HL-60 (cell line): ENCODE measurements at regions not wholly inside any gene's neighbourhood (a gene's known extent, or its start where the extent isn't known, plus 50 kb on each side); places are given as distances from the start of the nearest gene placed in this dataset.
"Not testable (repeated sequence)": the region's sequence is repeated elsewhere in the genome, so short reads cannot be mapped to it uniquely, and the experiment has no call there.

Experiments used
- DNase-seq, 2 experiments: peaks; one replicate each; pipeline ENCODE4 v3.0.0-alpha.2; 2010 to 2020; ENCODE audit warnings: low read depth in 1 of 2, low spot score in 1 of 2
- H3K27ac ChIP-seq: fragments of 250-450 bp; sonication (Bioruptor Pico); replicated peaks from 2 replicates; pipeline ENCODE4 v1.5.1; 2020; ENCODE audit warnings: mild to moderate bottlenecking, moderate library complexity
- H3K27me3 ChIP-seq: fragments of 250-450 bp; sonication (Bioruptor Pico); 2 replicates; pipeline ENCODE4 v1.5.1; 2021; ENCODE audit warnings: mild to moderate bottlenecking, moderate library complexity; ENCODE audit not compliant: insufficient read depth, poor library complexity, severe bottlenecking
- H3K4me3 ChIP-seq: replicated peaks from 2 replicates; pipeline ENCODE4 v1.5.1; 2011; ENCODE audit warnings: mild to moderate bottlenecking, control low read depth, low read length; ENCODE audit not compliant: insufficient read depth
- GABPA ChIP-seq: IDR thresholded peaks from 2 replicates; pipeline ENCODE4 v1.6.1; 2012; ENCODE audit warnings: low read depth
- POLR2AphosphoS5 ChIP-seq: IDR thresholded peaks from 2 replicates; pipeline ENCODE4 v1.6.1; 2012; ENCODE audit warnings: low read depth
- SPI1 ChIP-seq: IDR thresholded peaks from 2 replicates; pipeline ENCODE4 v1.6.1; 2012; ENCODE audit warnings: low read depth, mild to moderate bottlenecking, borderline replicate concordance
- TF ChIP-seq, protein P1 (sequence below): IDR thresholded peaks from one replicate; pipeline ENCODE4 v1.5.1; 2011; ENCODE audit warnings: low read length, control low read depth, inconsistent platforms; ENCODE audit not compliant: insufficient read depth
- TF ChIP-seq, protein P2 (sequence below): IDR thresholded peaks from 2 replicates; pipeline ENCODE4 v1.6.1; 2012; ENCODE audit warnings: low read depth; ENCODE audit not compliant: insufficient replicate concordance

DNA sequence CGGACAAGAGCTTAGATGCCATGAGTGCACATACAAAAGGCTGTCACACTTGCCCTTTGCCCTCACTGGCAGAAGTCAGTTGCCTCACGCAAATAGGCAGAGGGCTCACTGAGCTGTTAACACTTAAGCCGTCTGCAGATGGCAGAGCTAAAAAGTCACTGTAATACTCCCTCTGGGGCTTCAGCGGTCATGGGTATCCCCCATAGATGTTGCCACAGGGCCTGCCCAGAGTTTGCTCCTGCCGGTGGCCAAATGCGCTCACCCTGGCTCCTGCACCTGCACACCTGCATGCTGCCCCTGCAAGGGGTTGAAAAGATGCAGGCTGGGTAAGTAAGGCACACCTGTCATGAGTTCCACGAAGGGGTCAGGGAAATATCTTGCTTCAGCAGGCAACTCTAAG is 741.5 kb downstream of the EDEM1 start:
- H3K4me3 ChIP-seq = no peak overlapping the region
- TF ChIP-seq GABPA (no peak), POLR2AphosphoS5 (no peak), SPI1 (no peak)
- TF ChIP-seq, protein P1, sequence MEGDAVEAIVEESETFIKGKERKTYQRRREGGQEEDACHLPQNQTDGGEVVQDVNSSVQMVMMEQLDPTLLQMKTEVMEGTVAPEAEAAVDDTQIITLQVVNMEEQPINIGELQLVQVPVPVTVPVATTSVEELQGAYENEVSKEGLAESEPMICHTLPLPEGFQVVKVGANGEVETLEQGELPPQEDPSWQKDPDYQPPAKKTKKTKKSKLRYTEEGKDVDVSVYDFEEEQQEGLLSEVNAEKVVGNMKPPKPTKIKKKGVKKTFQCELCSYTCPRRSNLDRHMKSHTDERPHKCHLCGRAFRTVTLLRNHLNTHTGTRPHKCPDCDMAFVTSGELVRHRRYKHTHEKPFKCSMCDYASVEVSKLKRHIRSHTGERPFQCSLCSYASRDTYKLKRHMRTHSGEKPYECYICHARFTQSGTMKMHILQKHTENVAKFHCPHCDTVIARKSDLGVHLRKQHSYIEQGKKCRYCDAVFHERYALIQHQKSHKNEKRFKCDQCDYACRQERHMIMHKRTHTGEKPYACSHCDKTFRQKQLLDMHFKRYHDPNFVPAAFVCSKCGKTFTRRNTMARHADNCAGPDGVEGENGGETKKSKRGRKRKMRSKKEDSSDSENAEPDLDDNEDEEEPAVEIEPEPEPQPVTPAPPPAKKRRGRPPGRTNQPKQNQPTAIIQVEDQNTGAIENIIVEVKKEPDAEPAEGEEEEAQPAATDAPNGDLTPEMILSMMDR = no peak
- TF ChIP-seq, protein P2, sequence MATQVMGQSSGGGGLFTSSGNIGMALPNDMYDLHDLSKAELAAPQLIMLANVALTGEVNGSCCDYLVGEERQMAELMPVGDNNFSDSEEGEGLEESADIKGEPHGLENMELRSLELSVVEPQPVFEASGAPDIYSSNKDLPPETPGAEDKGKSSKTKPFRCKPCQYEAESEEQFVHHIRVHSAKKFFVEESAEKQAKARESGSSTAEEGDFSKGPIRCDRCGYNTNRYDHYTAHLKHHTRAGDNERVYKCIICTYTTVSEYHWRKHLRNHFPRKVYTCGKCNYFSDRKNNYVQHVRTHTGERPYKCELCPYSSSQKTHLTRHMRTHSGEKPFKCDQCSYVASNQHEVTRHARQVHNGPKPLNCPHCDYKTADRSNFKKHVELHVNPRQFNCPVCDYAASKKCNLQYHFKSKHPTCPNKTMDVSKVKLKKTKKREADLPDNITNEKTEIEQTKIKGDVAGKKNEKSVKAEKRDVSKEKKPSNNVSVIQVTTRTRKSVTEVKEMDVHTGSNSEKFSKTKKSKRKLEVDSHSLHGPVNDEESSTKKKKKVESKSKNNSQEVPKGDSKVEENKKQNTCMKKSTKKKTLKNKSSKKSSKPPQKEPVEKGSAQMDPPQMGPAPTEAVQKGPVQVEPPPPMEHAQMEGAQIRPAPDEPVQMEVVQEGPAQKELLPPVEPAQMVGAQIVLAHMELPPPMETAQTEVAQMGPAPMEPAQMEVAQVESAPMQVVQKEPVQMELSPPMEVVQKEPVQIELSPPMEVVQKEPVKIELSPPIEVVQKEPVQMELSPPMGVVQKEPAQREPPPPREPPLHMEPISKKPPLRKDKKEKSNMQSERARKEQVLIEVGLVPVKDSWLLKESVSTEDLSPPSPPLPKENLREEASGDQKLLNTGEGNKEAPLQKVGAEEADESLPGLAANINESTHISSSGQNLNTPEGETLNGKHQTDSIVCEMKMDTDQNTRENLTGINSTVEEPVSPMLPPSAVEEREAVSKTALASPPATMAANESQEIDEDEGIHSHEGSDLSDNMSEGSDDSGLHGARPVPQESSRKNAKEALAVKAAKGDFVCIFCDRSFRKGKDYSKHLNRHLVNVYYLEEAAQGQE = no peak
- DNase-seq = no peak
- H3K27me3 ChIP-seq = no peaks in the 10 kb centered on the region
- no peak overlapping the region for H3K27ac ChIP-seq

DNA sequence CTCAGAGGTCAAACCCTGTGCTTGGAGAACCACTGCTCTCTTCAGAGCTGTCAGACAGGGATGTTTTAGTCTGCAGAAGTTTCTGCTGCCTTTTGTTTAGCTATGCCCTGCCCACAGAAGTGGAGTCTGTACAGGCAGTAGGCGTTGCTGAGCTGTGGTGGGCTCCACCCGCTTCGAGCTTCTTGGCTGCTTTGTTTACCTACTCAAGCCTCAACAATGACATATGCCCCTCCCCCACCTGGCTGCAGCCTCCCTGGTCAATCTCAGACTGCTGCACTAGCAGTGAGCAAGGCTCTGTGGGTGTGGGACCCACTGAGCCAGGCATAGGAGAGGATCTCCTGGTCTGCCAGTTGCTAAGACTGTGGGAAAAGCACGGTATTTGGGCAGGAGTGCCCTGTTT is 756.6 kb downstream of the EDEM1 start:
- H3K27ac ChIP-seq, H3K27me3 ChIP-seq, H3K4me3 ChIP-seq, DNase-seq: not testable (repeated sequence)

DNA sequence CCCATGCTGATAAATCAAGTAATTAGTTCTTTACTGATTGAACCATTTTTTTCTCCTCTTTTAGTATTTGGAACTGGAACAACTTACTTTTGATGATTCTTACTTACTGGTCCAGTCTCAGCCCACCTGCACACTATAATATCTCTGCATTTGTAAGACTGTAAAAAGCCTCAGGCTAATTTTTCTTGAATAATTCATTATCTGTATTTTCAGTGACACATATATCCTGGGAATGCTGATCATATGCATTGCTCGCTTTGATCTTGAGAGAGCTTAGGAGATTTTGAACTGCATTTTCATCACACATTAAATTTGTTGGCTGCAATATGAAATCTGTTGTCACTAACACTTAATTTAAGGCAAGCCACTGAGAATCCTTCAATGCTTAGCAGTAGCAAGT is 760.6 kb downstream of the EDEM1 start:
- Histone ChIP-seq H3K4me3 (no peak overlapping the region), H3K27me3 (no peaks in the 10 kb centered on the region), H3K27ac (no peak overlapping the region)
- TF ChIP-seq, protein P1 = no peak
- no peak for TF ChIP-seq SPI1
- no peak for TF ChIP-seq POLR2AphosphoS5
- no peak for TF ChIP-seq GABPA
- TF ChIP-seq, protein P2 = no peak
- no peak for DNase-seq

DNA sequence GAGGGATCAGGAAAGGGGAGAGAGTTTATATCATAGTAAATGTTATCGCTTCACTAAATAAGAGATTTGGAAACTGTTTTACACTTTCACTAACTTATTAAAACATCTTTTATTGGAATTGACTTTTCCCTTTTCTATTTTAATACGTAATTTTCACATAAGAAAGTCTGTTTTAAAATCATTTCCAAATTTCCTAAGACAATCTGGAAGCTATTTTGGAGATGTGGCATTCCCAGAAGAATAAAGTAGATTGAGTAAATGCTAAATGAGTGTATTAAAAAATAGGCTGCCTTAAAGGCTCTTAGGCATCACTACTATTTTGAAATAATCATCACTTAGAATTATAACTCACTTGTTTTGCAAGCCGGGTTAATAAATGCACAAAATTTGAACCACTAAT is 763.5 kb downstream of the EDEM1 start:
- TF ChIP-seq, protein P2 = no peak
- TF ChIP-seq, protein P1 = no peak
- TF ChIP-seq POLR2AphosphoS5 (no peak), SPI1 (no peak), GABPA (no peak)
- no peak overlapping the region for H3K27ac ChIP-seq
- H3K27me3 ChIP-seq = no peaks in the 10 kb centered on the region
- DNase-seq = no peak
- no peak overlapping the region for H3K4me3 ChIP-seq
